ENCODE measurements at regions not wholly inside any gene's neighbourhood (a gene's known extent, or its start where the extent isn't known, plus 50 kb on each side); places are given as distances from the start of the nearest gene placed in this dataset.
"Not testable (repeated sequence)": the region's sequence is repeated elsewhere in the genome, so short reads cannot be mapped to it uniquely, and the experiment has no call there.

DNA sequence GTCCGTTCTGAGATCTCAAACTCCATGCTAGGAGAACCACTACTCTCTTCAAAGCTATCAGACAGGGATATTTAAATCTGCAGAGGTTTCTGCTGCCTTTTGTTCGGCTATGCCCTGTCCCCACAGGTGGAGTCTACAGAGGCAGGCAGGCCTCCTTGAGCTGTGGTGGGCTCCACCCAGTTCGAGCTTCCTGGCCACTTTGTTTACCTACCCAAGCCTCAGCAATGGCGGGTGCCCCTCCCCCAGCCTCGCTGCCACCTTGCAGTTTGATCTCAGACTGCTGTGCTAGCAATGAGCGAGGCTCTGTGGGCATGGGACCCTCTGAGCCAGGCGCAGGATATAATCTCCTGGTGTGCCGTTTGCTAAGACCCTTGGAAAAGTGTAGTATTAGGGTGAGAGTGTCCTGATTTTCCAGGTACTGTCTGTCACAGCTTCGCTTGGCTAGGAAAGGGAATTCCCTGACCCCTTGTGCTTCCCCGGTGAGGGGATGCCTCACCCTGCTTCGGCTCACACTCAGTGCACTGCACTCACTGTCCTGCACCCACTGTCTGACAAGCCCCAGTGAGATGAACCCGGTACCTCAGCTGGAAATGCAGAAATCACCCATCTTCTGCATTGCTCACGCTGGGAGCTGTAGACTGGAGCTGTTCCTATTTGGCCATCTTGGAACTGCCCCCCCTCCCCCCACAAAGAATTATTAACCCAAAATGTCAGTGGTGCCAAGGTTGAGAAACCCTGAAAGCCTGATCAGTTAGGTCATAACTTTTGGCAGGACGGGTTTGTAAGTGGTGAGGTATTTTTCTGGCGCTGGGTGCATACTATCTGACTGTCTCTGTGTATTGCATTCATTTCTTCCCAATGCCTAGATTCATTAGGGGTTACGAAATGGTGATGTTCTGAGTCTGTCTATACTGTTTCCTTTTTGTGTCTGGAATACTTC, 181.4 kb downstream of the TEX29 start:
- DNase-seq (ENCODE audit: low read depth in 2 of 2) = not testable (repeated sequence)

DNA sequence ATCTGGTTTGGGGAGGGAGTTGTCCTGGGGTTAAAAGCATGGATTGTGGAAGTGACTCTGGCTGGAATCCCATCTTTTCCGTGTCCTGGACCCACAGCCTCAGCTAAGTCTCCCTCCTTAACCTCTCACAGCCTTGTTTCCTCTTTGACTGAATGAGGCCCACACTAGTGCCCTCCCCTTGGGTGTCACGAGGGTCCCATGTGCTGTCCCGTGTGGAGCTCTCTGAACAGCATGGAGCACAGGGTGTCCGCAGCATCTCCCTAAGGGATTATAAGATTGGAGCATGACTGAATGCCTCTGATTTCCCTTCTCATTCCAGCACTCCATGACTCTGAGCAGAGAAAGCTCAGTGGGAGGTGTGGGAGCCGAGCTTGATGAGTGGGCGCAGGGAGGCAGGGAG, 182.5 kb downstream of the TEX29 start:
- no peak for DNase-seq (ENCODE audit: low read depth in 2 of 2)

DNA sequence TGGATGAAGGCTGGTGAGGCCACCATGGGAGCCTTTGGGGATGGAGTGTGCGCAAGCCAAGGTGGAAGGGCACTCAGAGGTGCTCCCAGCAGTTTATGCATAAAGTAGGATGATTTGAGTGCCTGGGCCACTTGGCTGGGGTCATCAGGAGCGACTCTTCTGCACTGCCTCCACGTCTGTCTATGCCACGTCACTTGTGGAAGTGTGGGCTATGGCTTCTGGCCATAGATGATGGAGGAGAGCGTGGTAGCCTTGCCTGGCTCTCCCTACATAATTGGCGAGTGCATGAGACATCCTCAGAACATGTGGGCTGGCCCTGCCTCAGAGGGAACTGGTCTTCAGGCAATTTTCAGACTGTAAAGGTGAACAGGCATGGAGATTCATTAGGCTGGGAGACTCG, 182.9 kb downstream of the TEX29 start:
- no peak for DNase-seq (ENCODE audit: low read depth in 2 of 2)

DNA sequence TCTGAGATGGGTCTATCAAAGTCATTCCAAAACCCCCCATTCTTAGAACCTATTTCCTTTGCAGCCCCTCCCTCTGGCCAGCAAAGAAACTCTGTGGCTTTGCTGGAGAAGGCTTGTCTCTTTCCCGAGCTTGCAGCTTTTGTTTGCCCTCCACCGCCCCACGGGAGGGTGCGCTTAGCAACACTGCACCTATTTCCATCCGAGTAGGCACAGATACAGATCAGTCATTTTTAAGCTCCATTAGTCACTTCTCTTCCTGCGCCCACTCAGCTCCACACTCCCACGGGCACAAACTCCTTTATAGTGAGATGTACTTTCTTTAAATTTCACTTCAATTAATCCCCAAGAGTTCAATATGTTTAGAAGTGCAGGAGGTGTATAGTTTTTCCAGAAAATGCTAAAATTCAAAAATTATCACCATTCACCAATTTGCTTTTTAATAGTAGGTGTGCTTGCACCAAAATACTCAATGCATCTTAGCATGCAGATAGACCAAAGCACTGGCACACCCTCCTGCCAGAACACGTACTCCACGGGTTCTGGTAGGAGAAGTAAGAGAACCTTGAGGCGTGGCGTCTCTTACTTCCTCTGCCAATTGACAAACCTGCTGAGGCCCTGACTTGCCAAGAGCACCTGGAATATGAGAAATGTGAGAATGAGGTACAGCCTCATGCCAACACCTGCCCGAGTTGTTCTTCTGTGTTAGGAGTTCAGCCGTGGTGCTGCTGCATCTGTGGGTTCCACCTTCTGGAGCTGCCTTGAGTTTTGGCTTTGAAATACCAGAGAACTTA, 183.7 kb downstream of the TEX29 start:
- DNase-seq (ENCODE audit: low read depth in 2 of 2) = no peak

DNA sequence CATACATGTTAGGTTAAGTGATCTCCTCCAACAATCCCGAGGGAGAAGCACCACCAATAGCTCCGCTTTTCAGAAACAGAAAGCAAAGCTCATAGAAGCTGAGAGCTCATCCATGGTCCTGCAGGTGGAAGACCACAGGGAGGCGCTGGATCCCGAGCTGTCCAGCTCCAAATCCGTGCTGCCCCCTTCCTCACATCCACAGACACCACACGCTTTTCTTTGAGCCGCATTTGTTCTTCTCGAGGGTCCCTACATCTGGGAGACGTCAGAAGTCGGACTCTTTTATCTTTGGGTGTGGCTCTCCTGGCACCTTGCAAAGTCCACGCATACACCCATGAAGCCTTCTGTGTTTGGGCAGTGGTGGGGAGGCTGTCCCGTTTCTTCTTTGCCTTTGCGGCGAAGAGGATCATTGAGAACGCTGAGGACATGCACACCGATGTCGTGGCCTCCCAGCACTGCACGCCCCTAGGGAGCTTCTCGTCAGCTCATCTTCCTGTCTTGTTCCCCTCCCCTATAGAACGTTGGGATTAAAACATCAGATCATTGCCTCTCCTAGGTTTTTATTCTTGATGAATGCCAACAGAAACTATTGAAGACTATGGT, 184.8 kb downstream of the TEX29 start:
- DNase-seq (ENCODE audit: low read depth in 2 of 2) = no peak

DNA sequence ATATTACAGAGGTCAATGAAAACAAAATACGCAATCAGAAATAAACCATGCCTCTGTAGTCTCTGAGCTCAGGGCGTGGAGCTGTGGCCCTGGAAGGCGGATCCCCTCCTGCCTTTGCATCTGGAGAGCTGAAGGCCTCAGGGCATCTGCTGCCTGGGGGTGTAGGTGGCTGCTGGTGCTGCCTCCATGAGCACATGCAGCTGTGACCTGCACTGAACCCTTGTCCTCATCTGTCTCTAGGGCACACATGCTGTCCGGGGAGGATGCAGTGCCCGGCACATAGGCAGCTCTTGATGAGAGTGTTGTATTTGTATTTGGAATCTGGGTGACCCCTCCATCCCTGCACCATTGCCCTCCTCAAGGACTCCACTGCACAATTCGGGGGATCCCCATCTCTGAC, 185.7 kb downstream of the TEX29 start:
- no peak for DNase-seq (ENCODE audit: low read depth in 2 of 2)

DNA sequence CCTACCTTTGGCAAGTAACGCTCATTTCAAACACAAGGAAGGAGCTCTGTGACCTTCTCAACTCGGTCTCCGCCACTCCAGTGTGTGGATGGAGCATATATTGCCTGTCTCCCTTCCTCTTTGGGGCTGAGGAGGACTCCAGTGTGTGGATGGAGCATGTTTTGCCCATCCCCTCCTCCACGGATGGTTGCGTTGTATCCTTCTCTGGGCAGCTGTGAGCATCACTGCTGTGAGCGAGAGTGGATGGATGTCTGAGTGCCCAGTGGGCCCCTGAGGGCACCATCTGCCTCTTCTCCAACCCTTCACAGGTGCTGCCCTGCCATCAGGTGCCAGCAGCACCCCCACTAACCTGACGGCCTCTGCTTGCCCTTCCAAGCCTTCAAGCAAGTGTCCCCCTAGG, 186.2 kb downstream of the TEX29 start:
- no peak for DNase-seq (ENCODE audit: low read depth in 2 of 2)

DNA sequence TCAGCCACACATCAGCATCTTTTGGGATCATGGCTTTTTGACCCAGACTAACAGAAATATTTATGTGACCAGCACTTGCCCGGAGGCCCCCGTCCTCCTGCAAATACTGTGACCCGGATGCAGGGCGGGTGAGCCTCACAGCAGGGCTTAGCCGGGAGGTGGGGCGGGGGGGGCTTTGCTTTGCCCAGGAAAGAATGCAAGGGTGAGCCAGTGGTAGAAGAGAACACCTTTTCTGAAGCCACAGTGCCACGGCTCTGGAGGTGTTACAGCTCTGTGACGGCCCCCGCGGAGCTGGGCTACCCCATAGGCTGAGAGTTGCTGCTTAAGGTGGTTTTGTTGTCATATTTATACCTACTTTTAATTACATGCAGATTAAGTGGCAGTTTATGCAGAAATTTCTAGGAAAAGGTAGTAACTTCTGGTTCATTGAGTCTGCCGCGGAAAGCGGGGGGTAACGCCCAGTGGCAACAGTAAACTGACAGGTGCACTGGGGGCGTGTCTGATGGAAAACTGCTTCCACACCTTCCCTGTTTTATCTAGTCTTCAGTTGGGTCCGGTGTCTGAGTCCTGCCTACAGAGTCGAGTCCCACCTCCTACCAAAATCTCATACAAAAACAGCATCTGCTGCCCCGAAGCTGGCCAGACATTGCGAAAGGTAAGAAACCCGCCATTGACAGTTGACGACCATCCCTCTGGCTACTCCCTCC, 187.9 kb downstream of the TEX29 start:
- no peak for DNase-seq (ENCODE audit: low read depth in 2 of 2)

DNA sequence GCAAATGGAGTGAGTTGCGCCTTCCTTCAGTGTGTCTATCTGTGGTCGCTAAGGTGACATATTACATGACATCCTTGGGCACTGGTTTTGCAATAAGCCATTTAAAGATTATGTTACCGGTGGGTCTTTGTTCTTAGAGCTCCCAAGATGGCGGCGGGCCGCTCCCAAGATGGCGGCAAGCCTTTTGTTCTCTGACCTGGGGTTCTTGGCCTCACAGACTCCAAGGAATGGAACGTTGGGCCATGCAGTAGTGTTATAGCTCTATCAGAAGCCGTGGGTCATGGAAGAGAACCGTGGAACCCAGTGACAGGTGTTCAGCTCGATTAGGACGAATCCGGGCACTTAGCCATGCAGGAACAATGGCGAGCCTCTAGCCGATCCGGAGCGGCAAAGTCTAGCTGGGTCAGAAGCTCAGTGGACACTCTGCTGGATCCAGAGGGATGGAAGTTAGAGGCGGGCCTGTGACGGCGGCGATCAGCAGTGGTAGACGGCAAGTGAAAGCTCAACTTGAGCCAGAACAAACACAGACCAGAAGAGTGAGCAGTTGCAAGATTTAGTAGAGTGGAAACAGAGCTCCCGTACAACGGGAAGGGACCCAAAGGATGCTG, 188.6 kb downstream of the TEX29 start:
- DNase-seq (ENCODE audit: low read depth in 2 of 2) = no peak

DNA sequence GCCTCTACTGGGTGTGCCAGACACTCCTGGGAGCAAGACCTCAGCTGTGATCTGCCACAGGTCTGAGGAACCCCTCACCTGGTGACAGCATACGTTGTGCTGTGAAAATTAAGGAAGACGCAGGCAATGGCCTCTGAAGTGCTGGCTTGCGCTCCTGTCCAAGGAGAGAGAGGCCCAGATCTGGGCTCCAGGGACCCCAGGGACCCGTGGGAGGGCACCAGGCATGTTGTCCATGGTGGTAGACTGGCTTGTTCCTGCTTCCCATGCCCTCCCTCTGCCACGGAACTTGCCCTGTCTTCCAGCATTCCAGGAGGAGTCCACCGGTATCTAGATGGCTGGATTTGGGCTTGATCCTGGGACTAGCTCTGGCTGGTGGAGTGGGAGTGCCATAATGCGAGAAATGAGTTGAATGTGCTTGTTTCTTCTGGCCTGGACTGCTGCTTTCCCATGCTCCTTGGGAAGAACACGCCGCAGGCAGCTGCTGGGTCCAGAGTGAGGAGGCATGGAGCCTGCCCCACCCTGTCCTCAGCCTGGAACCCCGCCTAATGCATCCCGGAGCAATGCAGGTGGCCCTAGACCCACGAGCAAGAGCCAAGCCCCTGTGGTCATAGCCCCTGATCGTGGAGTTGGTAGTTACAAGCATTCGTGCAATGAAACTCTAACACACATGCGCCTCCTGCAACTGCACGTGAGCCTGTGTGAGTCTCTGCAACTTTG, 190.2 kb downstream of the TEX29 start:
- no peak for DNase-seq (ENCODE audit: low read depth in 2 of 2)

DNA sequence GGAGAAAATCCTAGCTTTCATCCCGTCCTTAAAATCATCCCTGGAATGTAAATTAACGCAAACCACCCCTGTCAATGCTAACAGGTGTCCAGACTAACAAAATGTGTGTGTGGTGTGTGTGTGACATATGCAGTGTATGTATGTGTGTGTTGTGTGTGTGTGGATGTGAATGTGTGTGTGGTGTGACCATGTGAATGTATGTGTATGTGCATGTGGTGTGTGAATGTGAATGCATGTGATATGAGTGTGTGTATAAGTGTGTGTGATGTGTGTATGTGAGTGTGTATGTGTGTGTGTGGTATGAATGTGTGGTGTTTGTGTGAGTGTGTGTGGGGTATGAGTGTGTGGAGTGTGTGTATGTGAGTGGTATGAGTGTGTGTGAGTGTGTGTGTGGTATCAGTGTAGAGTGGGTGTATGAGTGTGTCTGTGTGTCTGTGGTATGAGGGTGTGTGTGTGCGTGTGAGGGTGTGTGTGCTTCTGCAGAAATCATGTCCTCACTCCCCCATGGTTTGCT, 190.8 kb downstream of the TEX29 start:
- DNase-seq (ENCODE audit: low read depth in 2 of 2) = no peak

DNA sequence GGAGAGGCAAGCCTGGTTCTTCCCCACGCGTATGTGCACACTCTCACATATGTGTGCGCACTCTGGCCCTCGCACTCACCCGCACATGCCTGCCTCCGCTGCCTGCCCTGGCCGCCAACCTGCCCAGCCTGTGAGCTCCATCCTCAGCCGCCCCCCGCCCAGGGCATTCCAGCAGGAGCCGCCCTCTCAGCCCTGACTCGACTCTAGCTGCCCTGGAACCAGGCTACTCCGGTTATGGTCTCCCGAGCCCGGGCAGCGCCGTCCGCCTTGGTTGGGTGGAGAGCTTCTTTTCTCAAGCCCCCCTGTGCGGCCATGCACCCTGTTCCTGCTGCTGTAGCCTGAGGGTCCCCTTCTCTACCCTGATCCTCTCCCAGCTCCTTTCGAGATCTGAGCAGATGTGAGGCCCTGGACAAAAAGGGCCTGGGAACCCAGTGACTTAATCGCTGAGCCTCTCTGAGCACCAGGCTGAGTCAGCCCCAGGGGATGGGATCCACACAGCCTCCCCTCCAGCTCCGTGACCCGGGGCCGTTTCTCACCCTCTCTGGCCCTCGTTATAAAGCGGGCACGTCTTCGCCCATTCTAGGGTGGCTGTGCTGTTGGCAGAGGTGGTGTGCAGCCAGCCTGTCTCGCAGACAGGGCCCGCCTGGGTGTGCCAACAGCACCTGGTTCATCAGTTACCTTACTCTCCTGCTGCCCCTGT, 191.5 kb downstream of the TEX29 start:
- no peak for DNase-seq (ENCODE audit: low read depth in 2 of 2)

DNA sequence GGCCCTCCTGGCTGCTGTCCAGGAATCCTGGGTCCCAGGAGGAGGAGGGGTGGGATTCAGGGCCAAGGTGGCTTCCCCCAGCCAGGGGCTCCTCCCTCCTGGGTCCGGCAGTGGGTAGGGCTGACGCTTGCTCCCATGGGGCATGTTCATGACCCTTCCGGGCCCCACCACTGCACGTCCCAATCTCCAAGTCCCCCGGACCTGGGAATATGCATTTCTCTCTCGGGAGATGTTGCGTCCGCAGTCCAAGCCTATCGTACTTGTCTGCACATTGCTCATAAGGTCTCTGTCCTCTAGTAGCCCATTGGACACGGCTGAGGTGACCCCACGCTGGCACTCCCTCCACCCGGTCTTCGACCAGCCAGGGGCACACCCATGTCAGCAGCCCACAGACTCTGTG, 192.3 kb downstream of the TEX29 start:
- DNase-seq (ENCODE audit: low read depth in 2 of 2) = no peak

DNA sequence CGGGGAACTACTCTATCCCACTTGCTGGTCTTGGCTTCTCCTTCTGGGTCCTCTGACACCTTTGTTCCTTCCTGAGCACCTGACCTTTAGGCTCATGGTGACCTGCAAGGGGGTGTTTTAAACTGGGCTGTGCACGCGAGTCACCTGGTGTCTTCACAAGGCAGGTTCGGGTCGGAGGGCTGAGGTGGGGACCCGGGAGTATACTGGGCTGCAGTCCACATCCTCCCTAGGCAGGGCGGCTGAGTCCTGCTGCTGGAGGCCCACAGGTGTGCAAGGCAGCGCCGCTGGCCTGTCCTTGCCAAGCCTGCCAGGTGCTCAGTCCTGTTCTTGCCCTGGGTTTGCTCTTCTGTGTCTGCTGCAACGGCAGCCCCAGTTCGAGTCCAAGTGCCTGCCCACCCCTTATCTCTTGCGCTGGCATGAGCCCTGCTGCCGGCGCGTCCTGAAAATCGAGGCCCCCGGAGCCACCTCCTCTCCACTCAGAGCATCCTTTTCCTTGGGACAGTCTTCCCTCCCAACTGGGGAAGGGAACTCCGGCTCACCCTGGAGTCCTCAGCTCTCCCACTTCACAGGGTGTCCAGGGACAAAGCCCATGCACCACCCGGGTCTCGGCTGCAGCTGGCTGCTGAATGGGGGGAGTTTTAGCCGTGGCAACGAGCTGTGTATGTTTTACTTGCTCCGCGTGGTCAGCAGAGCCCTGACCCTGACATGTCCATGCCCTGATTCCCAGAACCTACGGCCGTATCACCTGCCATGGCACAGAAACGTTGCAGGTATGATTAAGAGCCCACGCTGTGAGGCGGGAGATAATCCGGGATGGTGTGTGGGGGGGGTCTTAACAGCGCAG, 193.5 kb downstream of the TEX29 start:
- DNase-seq (ENCODE audit: low read depth in 2 of 2) = no peak

DNA sequence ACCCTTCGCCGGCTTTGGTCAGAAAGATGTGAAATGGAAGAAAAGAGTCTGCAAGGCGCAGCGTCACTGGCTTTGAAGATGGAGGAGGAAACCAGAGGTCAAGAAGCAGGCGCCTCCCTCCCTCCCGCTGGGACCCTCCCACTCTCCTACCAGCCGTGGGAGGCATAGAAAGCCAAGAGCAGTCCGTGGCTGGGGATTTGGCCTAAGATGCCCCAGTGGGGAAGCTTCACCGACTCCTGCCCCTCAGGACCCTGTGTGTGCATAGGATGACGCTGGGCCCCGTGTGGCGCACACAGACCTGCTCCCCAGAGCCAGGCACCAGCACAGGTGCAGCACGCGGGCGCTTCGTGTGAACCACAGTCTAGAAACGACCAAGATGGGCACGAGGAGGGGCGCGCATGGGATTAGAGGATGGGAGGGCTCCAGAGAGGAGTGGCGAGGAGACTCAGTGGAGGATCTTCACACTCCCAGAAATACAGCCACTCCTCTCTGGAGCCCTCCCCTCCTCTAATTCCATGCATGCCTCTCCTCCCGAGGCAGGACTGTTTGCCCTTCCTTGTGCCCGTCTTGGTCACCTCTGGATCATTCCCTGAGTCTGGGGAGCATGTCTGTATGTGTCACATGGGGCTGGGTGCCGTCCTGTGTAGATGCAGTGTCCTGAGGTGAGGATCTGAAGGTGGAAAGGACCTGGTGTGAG, 194.3 kb downstream of the TEX29 start:
- DNase-seq (ENCODE audit: low read depth in 2 of 2) = no peak

DNA sequence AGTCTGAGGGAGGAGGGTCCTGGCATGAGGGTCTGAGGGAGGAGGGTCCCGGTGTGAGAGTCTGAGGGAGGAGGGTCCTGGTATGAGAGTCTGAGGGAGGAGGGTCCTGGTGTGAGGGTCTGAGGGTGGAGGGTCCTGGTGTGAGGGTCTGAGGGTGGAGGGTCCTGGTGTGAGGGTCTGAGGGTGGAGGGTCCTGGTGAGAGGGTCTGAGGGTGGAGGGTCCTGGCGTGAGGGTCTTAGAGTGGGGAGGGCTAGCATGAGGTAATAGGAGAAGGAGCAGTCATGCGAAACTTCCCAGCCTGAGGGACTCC, 194.8 kb downstream of the TEX29 start:
- no peak for DNase-seq (ENCODE audit: low read depth in 2 of 2)

DNA sequence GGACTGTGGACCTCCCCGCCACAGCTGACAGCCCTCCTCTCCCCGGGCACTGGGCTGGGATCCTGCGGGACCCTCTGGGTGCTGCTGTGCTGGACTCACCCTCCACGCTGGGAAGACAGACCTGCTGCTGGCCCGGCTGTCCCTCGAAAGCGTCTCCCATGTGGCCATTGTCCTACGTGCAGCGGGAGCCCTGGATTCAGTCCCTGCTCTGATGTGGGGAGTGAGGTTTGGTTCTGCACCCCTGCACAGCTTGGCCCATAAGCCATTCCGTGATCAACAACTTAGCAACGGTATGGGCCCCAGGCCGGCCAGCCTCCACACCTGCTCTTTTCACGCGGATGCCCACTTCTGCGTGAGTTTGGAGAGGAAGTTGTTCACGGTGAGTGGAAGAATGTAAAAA, 195.2 kb downstream of the TEX29 start:
- no peak for DNase-seq (ENCODE audit: low read depth in 2 of 2)
